ENCODE measurements at regions not wholly inside any gene's neighbourhood (a gene's known extent, or its start where the extent isn't known, plus 50 kb on each side); places are given as distances from the start of the nearest gene placed in this dataset.
A peak's percentile ranks its signal among the peaks of the same experiment; 100 is the strongest.

- 79% methylated on average over 2 of the region's 2 CpGs for WGBS
Observed at GRCh38 chrX:43586830-43587229, 69.3 kb upstream of the MAOA start.

GRCh38 chrX:43589735-43590134, 66.4 kb upstream of the MAOA start:
- Histone ChIP-seq H3K4ac (ENCODE audit: low read depth in 1 of 2, low read length in 2 of 2) (no peak overlapping the region), H2BK120ac (ENCODE audit: low read depth, low read length) (no peak overlapping the region), H3K9ac (ENCODE audit: low read length) (no peak overlapping the region), H3K36me3 (ENCODE audit: control insufficient read depth in 1 of 2, insufficient read depth in 2 of 2, low read depth in 1 of 2, low read length in 2 of 2) (no peaks in the 10 kb centered on the region), H4K91ac (ENCODE audit: low read length) (no peak overlapping the region), H3K23ac (ENCODE audit: low read length in 2 of 2) (no peak overlapping the region), H2AFZ (ENCODE audit: low read depth, low read length) (no peak overlapping the region), H3K9me3 (ENCODE audit: control insufficient read depth, low read length) (no peaks in the 10 kb centered on the region), H3K27ac (ENCODE audit: low read length, poor library complexity, severe bottlenecking) (no peak overlapping the region), H3K18ac (ENCODE audit: low read depth in 1 of 2, low read length in 2 of 2) (no peak overlapping the region), H2AK5ac (ENCODE audit: low read length, severe bottlenecking) (no peak overlapping the region), H3K27me3 (ENCODE audit: control insufficient read depth in 1 of 2, insufficient read depth in 1 of 2, low read length in 2 of 2) (no peaks in the 10 kb centered on the region), H3K4me1 (ENCODE audit: control insufficient read depth, insufficient read depth, low read depth, low read length) (no peaks in the 10 kb centered on the region), H3K14ac (ENCODE audit: low read length in 2 of 2) (no peak overlapping the region), H4K8ac (ENCODE audit: low read length) (no peak overlapping the region), H2BK12ac (ENCODE audit: low read length in 2 of 2) (no peak overlapping the region), H3K79me1 (replicated peaks; ENCODE audit: low read length, poor library complexity, severe bottlenecking) (no peaks in the 10 kb centered on the region), H2BK5ac (ENCODE audit: low read depth, low read length, poor library complexity, severe bottlenecking) (no peak overlapping the region), H2BK15ac (ENCODE audit: low read depth, poor library complexity, severe bottlenecking) (no peak overlapping the region), H3K4me3 (ENCODE audit: insufficient read depth in 1 of 2, low read depth in 1 of 2, low read length in 2 of 2) (no peak overlapping the region), H3K4me2 (ENCODE audit: low read length, poor library complexity, severe bottlenecking) (no peak overlapping the region)
- WGBS = 0% methylated on average over 1 of the region's 3 CpGs
- DNase-seq = peak; percentile 45

More at GRCh38 chrX:43586830-43587229, 69.3 kb upstream of the MAOA start:
- H3K9ac ChIP-seq (ENCODE audit: low read length) = no peak overlapping the region
- H4K91ac ChIP-seq (ENCODE audit: low read length) = no peak overlapping the region
- H3K4me2 ChIP-seq (ENCODE audit: low read length, poor library complexity, severe bottlenecking) = no peak overlapping the region
- H3K79me1 ChIP-seq (replicated peaks; ENCODE audit: low read length, poor library complexity, severe bottlenecking) = no peaks in the 10 kb centered on the region
- H3K9me3 ChIP-seq (ENCODE audit: control insufficient read depth, low read length) = no peaks in the 10 kb centered on the region
- no peaks in the 10 kb centered on the region for H3K4me1 ChIP-seq (ENCODE audit: control insufficient read depth, insufficient read depth, low read depth, low read length)
- no peak overlapping the region for H2BK120ac ChIP-seq (ENCODE audit: low read depth, low read length)
- no peaks in the 10 kb centered on the region for H3K36me3 ChIP-seq (ENCODE audit: control insufficient read depth in 1 of 2, insufficient read depth in 2 of 2, low read depth in 1 of 2, low read length in 2 of 2)
- H2AFZ ChIP-seq (ENCODE audit: low read depth, low read length) = no peak overlapping the region
- H2AK5ac ChIP-seq (ENCODE audit: low read length, severe bottlenecking) = no peak overlapping the region
- H3K23ac ChIP-seq (ENCODE audit: low read length in 2 of 2) = no peak overlapping the region
- H3K14ac ChIP-seq (ENCODE audit: low read length in 2 of 2) = no peak overlapping the region
- DNase-seq = no peak
- H2BK5ac ChIP-seq (ENCODE audit: low read depth, low read length, poor library complexity, severe bottlenecking) = no peak overlapping the region
- no peak overlapping the region for H3K27ac ChIP-seq (ENCODE audit: low read length, poor library complexity, severe bottlenecking)
- H3K27me3 ChIP-seq (ENCODE audit: control insufficient read depth in 1 of 2, insufficient read depth in 1 of 2, low read length in 2 of 2) = peaks cover 0 to 10% of the 10 kb centered on the region in 2 experiments
- no peak overlapping the region for H3K18ac ChIP-seq (ENCODE audit: low read depth in 1 of 2, low read length in 2 of 2)
- no peak overlapping the region for H3K4me3 ChIP-seq (ENCODE audit: insufficient read depth in 1 of 2, low read depth in 1 of 2, low read length in 2 of 2)
- no peak overlapping the region for H4K8ac ChIP-seq (ENCODE audit: low read length)
- no peak overlapping the region for H2BK15ac ChIP-seq (ENCODE audit: low read depth, poor library complexity, severe bottlenecking)
- no peak overlapping the region for H3K4ac ChIP-seq (ENCODE audit: low read depth in 1 of 2, low read length in 2 of 2)
- no peak overlapping the region for H2BK12ac ChIP-seq (ENCODE audit: low read length in 2 of 2)

- no peak overlapping the region for H2AFZ ChIP-seq (ENCODE audit: low read depth, low read length)
- H3K18ac ChIP-seq (ENCODE audit: low read depth in 1 of 2, low read length in 2 of 2) = no peak overlapping the region
- DNase-seq = no peak
- H3K79me1 ChIP-seq (replicated peaks; ENCODE audit: low read length, poor library complexity, severe bottlenecking) = no peaks in the 10 kb centered on the region
- H3K4me1 ChIP-seq (ENCODE audit: control insufficient read depth, insufficient read depth, low read depth, low read length) = no peaks in the 10 kb centered on the region
- no peak overlapping the region for H3K4me3 ChIP-seq (ENCODE audit: insufficient read depth in 1 of 2, low read depth in 1 of 2, low read length in 2 of 2)
- H3K4me2 ChIP-seq (ENCODE audit: low read length, poor library complexity, severe bottlenecking) = no peak overlapping the region
- H3K9me3 ChIP-seq (ENCODE audit: control insufficient read depth, low read length) = no peaks in the 10 kb centered on the region
- no peak overlapping the region for H2BK5ac ChIP-seq (ENCODE audit: low read depth, low read length, poor library complexity, severe bottlenecking)
- no peak overlapping the region for H2BK12ac ChIP-seq (ENCODE audit: low read length in 2 of 2)
- H3K23ac ChIP-seq (ENCODE audit: low read length in 2 of 2) = no peak overlapping the region
- H3K36me3 ChIP-seq (ENCODE audit: control insufficient read depth in 1 of 2, insufficient read depth in 2 of 2, low read depth in 1 of 2, low read length in 2 of 2) = no peaks in the 10 kb centered on the region
- no peak overlapping the region for H3K9ac ChIP-seq (ENCODE audit: low read length)
- H4K8ac ChIP-seq (ENCODE audit: low read length) = no peak overlapping the region
- no peak overlapping the region for H2AK5ac ChIP-seq (ENCODE audit: low read length, severe bottlenecking)
- H3K14ac ChIP-seq (ENCODE audit: low read length in 2 of 2) = no peak overlapping the region
- WGBS = no CpG with 5 or more reads among the region's 2 CpGs
- H4K91ac ChIP-seq (ENCODE audit: low read length) = no peak overlapping the region
- H3K27me3 ChIP-seq (ENCODE audit: control insufficient read depth in 1 of 2, insufficient read depth in 1 of 2, low read length in 2 of 2) = no peaks in the 10 kb centered on the region
- no peak overlapping the region for H3K27ac ChIP-seq (ENCODE audit: low read length, poor library complexity, severe bottlenecking)
- no peak overlapping the region for H2BK15ac ChIP-seq (ENCODE audit: low read depth, poor library complexity, severe bottlenecking)
- no peak overlapping the region for H2BK120ac ChIP-seq (ENCODE audit: low read depth, low read length)
- H3K4ac ChIP-seq (ENCODE audit: low read depth in 1 of 2, low read length in 2 of 2) = no peak overlapping the region
Observed at GRCh38 chrX:43590150-43590549, 65.9 kb upstream of the MAOA start.

GRCh38 chrX:43592597-43592996, 63.5 kb upstream of the MAOA start:
- WGBS = 70% methylated on average over 2 of the region's 3 CpGs
- Histone ChIP-seq H3K27ac (ENCODE audit: low read length, poor library complexity, severe bottlenecking) (no peak overlapping the region), H2BK120ac (ENCODE audit: low read depth, low read length) (no peak overlapping the region), H2BK5ac (ENCODE audit: low read depth, low read length, poor library complexity, severe bottlenecking) (no peak overlapping the region), H2AFZ (ENCODE audit: low read depth, low read length) (no peak overlapping the region), H3K27me3 (ENCODE audit: control insufficient read depth in 1 of 2, insufficient read depth in 1 of 2, low read length in 2 of 2) (no peaks in the 10 kb centered on the region), H3K23ac (ENCODE audit: low read length in 2 of 2) (no peak overlapping the region), H3K9ac (ENCODE audit: low read length) (no peak overlapping the region), H3K4me2 (ENCODE audit: low read length, poor library complexity, severe bottlenecking) (no peak overlapping the region), H2AK5ac (ENCODE audit: low read length, severe bottlenecking) (no peak overlapping the region), H3K9me3 (ENCODE audit: control insufficient read depth, low read length) (no peaks in the 10 kb centered on the region), H3K18ac (ENCODE audit: low read depth in 1 of 2, low read length in 2 of 2) (no peak overlapping the region), H4K8ac (ENCODE audit: low read length) (no peak overlapping the region), H4K91ac (ENCODE audit: low read length) (no peak overlapping the region), H3K4me1 (ENCODE audit: control insufficient read depth, insufficient read depth, low read depth, low read length) (no peaks in the 10 kb centered on the region), H2BK12ac (ENCODE audit: low read length in 2 of 2) (no peak overlapping the region), H2BK15ac (ENCODE audit: low read depth, poor library complexity, severe bottlenecking) (no peak overlapping the region), H3K36me3 (ENCODE audit: control insufficient read depth in 1 of 2, insufficient read depth in 2 of 2, low read depth in 1 of 2, low read length in 2 of 2) (no peaks in the 10 kb centered on the region), H3K79me1 (replicated peaks; ENCODE audit: low read length, poor library complexity, severe bottlenecking) (no peaks in the 10 kb centered on the region), H3K14ac (ENCODE audit: low read length in 2 of 2) (no peak overlapping the region), H3K4me3 (ENCODE audit: insufficient read depth in 1 of 2, low read depth in 1 of 2, low read length in 2 of 2) (no peak overlapping the region), H3K4ac (ENCODE audit: low read depth in 1 of 2, low read length in 2 of 2) (no peak overlapping the region)
- no peak for DNase-seq
